ENCODE measurements at regions not wholly inside any gene's neighbourhood (a gene's known extent, or its start where the extent isn't known, plus 50 kb on each side); places are given as distances from the start of the nearest gene placed in this dataset.

DNA sequence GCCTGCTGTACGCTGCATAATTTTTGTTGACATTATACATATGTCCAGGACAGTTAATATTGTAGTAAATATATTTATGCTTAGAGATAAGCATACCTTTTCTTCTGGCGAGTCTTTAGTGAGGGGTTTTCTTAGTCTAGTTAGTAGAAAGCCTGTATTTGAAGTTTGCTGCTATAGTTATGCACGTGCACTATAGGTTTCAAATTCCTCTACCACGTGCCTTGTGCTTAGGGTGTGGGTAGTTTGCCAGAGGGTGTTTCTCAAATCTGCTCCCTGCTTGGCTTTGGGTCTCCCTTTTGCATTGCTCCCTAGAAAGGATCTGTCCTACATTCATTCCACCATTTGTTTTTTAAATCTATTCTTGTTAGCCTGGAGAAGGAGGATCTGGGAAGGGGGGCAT is 181.4 kb upstream of the UFL1 start:
- TF ChIP-seq KDM1A (IDR thresholded peaks at IDR 0.05; ENCODE audit: borderline replicate concordance, low read length): no peak
- TF ChIP-seq SUZ12 (IDR thresholded peaks at IDR 0.05; ENCODE audit: low read length): no peak
- no peak for TF ChIP-seq FOSL1 (IDR thresholded peaks at IDR 0.05; ENCODE audit: insufficient read depth, low read depth, low read length)
- TF ChIP-seq, protein P1, sequence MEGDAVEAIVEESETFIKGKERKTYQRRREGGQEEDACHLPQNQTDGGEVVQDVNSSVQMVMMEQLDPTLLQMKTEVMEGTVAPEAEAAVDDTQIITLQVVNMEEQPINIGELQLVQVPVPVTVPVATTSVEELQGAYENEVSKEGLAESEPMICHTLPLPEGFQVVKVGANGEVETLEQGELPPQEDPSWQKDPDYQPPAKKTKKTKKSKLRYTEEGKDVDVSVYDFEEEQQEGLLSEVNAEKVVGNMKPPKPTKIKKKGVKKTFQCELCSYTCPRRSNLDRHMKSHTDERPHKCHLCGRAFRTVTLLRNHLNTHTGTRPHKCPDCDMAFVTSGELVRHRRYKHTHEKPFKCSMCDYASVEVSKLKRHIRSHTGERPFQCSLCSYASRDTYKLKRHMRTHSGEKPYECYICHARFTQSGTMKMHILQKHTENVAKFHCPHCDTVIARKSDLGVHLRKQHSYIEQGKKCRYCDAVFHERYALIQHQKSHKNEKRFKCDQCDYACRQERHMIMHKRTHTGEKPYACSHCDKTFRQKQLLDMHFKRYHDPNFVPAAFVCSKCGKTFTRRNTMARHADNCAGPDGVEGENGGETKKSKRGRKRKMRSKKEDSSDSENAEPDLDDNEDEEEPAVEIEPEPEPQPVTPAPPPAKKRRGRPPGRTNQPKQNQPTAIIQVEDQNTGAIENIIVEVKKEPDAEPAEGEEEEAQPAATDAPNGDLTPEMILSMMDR (IDR thresholded peaks at IDR 0.05; ENCODE audit: control extremely low read depth in 1 of 3, insufficient read depth in 1 of 3, low read depth in 1 of 3, low read length in 3 of 3): no peak
- no peak for TF ChIP-seq RNF2 (IDR thresholded peaks at IDR 0.05; ENCODE audit: borderline replicate concordance, low read depth, low read length, missing control alignments, poor library complexity, severe bottlenecking)
- no peak for TF ChIP-seq TAF1 (IDR thresholded peaks at IDR 0.05; ENCODE audit: low read depth, low read length)
- TF ChIP-seq MAFK (IDR thresholded peaks at IDR 0.05; ENCODE audit: low read depth, low read length): no peak
- no peak for TF ChIP-seq JUND (IDR thresholded peaks at IDR 0.05; ENCODE audit: low read length)
- no peak for TF ChIP-seq POLR2A (IDR thresholded peaks at IDR 0.05; ENCODE audit: control extremely low read depth in 1 of 2, low read depth in 2 of 2, low read length in 2 of 2)
- no peak for TF ChIP-seq ZNF274 (IDR thresholded peaks at IDR 0.05; ENCODE audit: borderline replicate concordance, extremely low read depth, low read length)
- TF ChIP-seq EGR1 (IDR thresholded peaks at IDR 0.05; ENCODE audit: borderline replicate concordance, low read depth, low read length): no peak
- TF ChIP-seq SP4 (IDR thresholded peaks at IDR 0.05; ENCODE audit: low read length): no peak
